Activated naive CD4-positive, alpha-beta T cell (primary cell): ENCODE measurements at regions not wholly inside any gene's neighbourhood (a gene's known extent, or its start where the extent isn't known, plus 50 kb on each side); places are given as distances from the start of the nearest gene placed in this dataset.
"Not testable (repeated sequence)": the region's sequence is repeated elsewhere in the genome, so short reads cannot be mapped to it uniquely, and the experiment has no call there.

Source experiments
- DNase-seq, 4 experiments: peaks; one replicate each; lab custom pipeline; 2025; lab: John Stamatoyannopoulos, UW

- DNase-seq = no peak
These were observed 602.9 kb upstream of the ADAMTS5 start for GRCh38 chr21:27569831-27570230.

- DNase-seq = no peak
These were observed 602.2 kb upstream of the ADAMTS5 start for GRCh38 chr21:27569091-27569490.

GRCh38 chr21:27567381-27567780, 600.5 kb upstream of the ADAMTS5 start:
- no peak for DNase-seq

GRCh38 chr21:27566521-27566920, 599.6 kb upstream of the ADAMTS5 start:
- DNase-seq = no peak

- no peak for DNase-seq
These were observed 598.5 kb upstream of the ADAMTS5 start for GRCh38 chr21:27565364-27565763.

- DNase-seq = no peak
These were observed 597.9 kb upstream of the ADAMTS5 start for GRCh38 chr21:27564684-27565301.

GRCh38 chr21:27562303-27562702, 595.4 kb upstream of the ADAMTS5 start:
- DNase-seq = no peak

- DNase-seq = no peak
These were observed 594.2 kb upstream of the ADAMTS5 start for GRCh38 chr21:27561116-27561515.

GRCh38 chr21:27557356-27557755, 590.5 kb upstream of the ADAMTS5 start:
- no peak for DNase-seq

GRCh38 chr21:27555996-27556395, 589.1 kb upstream of the ADAMTS5 start:
- no peak for DNase-seq

- DNase-seq = no peak
These were observed 583.4 kb upstream of the ADAMTS5 start for GRCh38 chr21:27550287-27550686.

GRCh38 chr21:27548486-27548885, 581.6 kb upstream of the ADAMTS5 start:
- DNase-seq = no peak

GRCh38 chr21:27545754-27546349, 579.0 kb upstream of the ADAMTS5 start:
- no peak for DNase-seq

GRCh38 chr21:27542126-27542525, 575.2 kb upstream of the ADAMTS5 start:
- DNase-seq = not testable (repeated sequence)

GRCh38 chr21:27536319-27536718, 569.4 kb upstream of the ADAMTS5 start:
- no peak for DNase-seq

- DNase-seq = no peak
These were observed 568.3 kb upstream of the ADAMTS5 start for GRCh38 chr21:27535188-27535587.

- no peak for DNase-seq
These were observed 567.3 kb upstream of the ADAMTS5 start for GRCh38 chr21:27534206-27534605.

- no peak for DNase-seq
These were observed 565.2 kb upstream of the ADAMTS5 start for GRCh38 chr21:27532076-27532475.

- no peak for DNase-seq
These were observed 561.8 kb upstream of the ADAMTS5 start for GRCh38 chr21:27528697-27529096.

GRCh38 chr21:27526451-27526850, 559.6 kb upstream of the ADAMTS5 start:
- no peak for DNase-seq

GRCh38 chr21:27525780-27526179, 558.9 kb upstream of the ADAMTS5 start:
- no peak for DNase-seq

- no peak for DNase-seq
These were observed 552.5 kb upstream of the ADAMTS5 start for GRCh38 chr21:27519361-27519760.

GRCh38 chr21:27517177-27517576, 550.3 kb upstream of the ADAMTS5 start:
- not testable (repeated sequence) for DNase-seq

GRCh38 chr21:27515676-27516075, 548.8 kb upstream of the ADAMTS5 start:
- DNase-seq = no peak
